IgD-negative memory B cell (primary cell): ENCODE measurements at regions not wholly inside any gene's neighbourhood (a gene's known extent, or its start where the extent isn't known, plus 50 kb on each side); places are given as distances from the start of the nearest gene placed in this dataset.

Experiments used
- H3K27ac Mint-ChIP-seq, 3 donors: one replicate each; pipeline ENCODE4 v1.8.0; 2020 to 2022; ENCODE audit warnings: mild to moderate bottlenecking in 3 of 3, mixed read lengths in 3 of 3, moderate library complexity in 1 of 3
- H3K27me3 Mint-ChIP-seq: one replicate; pipeline ENCODE4 v1.8.0; 2021; ENCODE audit warnings: mixed read lengths
- H3K36me3 Mint-ChIP-seq: one replicate; pipeline ENCODE4 v1.8.0; 2020; ENCODE audit warnings: mild to moderate bottlenecking, mixed read lengths
- H3K4me1 Mint-ChIP-seq, 3 donors: one replicate each; pipeline ENCODE4 v1.8.0; 2020 to 2022; ENCODE audit warnings: mixed read lengths in 3 of 3, mild to moderate bottlenecking in 1 of 3
- H3K4me3 Mint-ChIP-seq, 4 donors: one replicate each; pipeline ENCODE4 v1.8.0; 2020 to 2022; ENCODE audit warnings: mild to moderate bottlenecking in 4 of 4, mixed read lengths in 4 of 4, moderate library complexity in 3 of 4
- H3K9me3 Mint-ChIP-seq, 3 donors: one replicate each; pipeline ENCODE4 v1.8.0; 2020 to 2021; ENCODE audit warnings: mixed read lengths in 3 of 3, mild to moderate bottlenecking in 1 of 3

DNA sequence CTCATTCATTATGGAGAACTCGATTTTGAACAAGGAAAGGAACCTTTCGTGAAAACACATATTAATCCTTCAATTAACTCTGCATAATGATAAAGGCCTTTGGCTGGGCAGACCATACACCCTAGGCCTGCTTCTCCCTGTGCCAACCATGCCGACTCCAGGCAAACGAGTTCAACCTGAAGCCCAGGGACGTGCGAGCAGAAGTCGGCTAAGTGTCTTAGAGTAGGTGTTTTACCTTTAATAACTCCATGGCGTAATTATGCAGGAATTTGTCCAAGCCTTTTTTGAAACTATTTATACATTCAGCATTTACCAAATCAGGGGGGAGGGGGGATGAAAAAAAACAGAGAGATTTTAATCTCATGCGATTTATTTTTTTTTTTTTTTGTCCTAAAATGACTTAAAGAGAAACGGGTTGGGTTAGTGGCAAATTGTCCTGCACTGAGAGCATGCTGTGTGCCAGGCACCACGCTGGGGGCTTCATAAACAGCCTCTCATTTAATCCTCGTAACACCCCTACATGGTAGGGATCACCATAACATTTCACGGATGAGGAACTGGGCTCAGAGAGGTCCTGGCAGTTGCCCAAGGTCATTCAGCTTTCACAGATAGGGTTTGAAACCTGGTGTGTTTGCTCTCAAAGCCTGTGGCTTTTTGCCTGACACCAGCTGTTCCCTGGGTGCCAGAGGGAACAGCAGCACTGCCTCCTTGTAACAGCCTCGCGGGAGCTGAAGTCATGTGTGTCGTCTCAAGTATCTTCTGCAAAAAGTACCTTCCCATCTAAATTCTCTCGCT lies 423.9 kb downstream of the MN1 start:
- peaks cover 0 to 5% (median 4%) of the 10 kb centered on the region in 3 donors for H3K9me3 Mint-ChIP-seq
- H3K4me1 Mint-ChIP-seq, result peaks cover 0 to 1% (median 0%) of the 10 kb centered on the region in 3 donors
- H3K27me3 Mint-ChIP-seq, result no peaks in the 10 kb centered on the region
- no peaks in the 10 kb centered on the region for H3K36me3 Mint-ChIP-seq
- H3K4me3 Mint-ChIP-seq, result no peak overlapping the region
- no peak overlapping the region for H3K27ac Mint-ChIP-seq

DNA sequence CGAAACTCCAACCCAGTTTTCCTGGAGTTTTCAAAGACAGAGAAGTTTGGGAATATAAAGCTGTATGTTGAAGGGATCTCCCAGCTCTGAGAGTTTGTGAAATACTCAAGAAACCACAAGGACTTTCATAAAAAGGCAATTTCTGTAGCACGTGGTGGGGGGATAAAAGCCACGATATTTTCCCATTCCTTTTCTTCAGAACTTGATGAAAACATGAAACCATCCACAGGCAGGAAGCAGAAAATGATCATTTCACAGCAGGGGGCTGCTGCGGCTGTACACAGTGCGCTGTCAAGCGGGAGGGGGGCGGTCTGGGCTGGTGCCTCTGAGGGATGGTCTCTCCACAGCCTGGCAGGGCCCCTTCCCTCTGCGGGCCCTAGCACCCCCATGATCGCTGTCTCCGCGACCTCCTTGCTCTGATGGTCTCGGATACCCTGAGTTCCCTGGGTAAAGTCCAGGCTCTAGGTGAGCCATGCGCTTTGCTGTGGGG lies 423.2 kb downstream of the MN1 start:
- no peaks in the 10 kb centered on the region for H3K27me3 Mint-ChIP-seq
- no peaks in the 10 kb centered on the region for H3K4me1 Mint-ChIP-seq
- peaks cover 0 to 5% (median 4%) of the 10 kb centered on the region in 3 donors for H3K9me3 Mint-ChIP-seq
- H3K27ac Mint-ChIP-seq, result no peak overlapping the region
- H3K4me3 Mint-ChIP-seq, result no peak overlapping the region
- no peaks in the 10 kb centered on the region for H3K36me3 Mint-ChIP-seq

DNA sequence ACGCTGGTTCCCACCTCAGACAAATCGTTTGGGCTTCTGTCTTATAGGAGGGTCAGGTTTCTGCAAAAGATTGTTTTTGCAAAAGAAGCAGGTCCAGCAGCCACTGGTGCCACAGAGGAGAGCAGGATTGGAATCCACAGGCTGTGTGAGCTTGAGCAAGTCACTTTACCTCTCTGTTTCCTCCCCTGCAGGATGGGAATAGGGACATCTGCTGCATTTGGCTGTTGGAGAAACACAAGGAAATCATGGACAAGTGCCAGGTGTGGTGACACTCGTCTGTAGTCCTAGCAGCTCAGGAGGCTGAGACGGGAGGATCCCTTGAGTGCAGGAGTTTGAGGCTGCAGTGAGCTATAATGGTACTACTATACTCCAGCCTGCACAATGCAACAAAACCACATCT lies 422.6 kb downstream of the MN1 start:
- no peak overlapping the region for H3K4me3 Mint-ChIP-seq
- no peaks in the 10 kb centered on the region for H3K4me1 Mint-ChIP-seq
- no peaks in the 10 kb centered on the region for H3K27me3 Mint-ChIP-seq
- H3K9me3 Mint-ChIP-seq, result peaks cover 0 to 5% (median 5%) of the 10 kb centered on the region in 3 donors
- no peaks in the 10 kb centered on the region for H3K36me3 Mint-ChIP-seq
- H3K27ac Mint-ChIP-seq, result no peak overlapping the region

DNA sequence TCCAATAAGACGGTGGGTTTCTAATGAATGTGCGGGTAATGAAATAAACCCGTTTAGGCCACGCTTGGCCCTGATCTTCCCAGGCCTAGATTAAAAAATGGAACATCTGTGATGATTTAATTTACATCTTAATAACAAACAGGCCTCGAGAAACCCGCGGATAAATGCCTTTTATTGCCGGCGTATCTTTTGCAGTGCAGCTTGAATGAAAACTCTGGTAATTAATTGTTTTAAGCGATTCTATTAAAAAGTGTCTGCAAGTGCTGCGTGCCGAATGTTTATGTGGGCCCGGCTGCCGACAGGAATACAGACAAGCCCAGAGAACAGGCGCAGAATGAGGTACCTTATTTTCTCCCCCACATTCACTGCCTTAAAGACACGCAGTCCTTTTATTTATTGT lies 420.7 kb downstream of the MN1 start:
- no peak overlapping the region for H3K4me3 Mint-ChIP-seq
- H3K27ac Mint-ChIP-seq, result no peak overlapping the region
- no peaks in the 10 kb centered on the region for H3K36me3 Mint-ChIP-seq
- no peaks in the 10 kb centered on the region for H3K27me3 Mint-ChIP-seq
- no peaks in the 10 kb centered on the region for H3K4me1 Mint-ChIP-seq
- peaks cover 0 to 1% (median 0%) of the 10 kb centered on the region in 3 donors for H3K9me3 Mint-ChIP-seq

DNA sequence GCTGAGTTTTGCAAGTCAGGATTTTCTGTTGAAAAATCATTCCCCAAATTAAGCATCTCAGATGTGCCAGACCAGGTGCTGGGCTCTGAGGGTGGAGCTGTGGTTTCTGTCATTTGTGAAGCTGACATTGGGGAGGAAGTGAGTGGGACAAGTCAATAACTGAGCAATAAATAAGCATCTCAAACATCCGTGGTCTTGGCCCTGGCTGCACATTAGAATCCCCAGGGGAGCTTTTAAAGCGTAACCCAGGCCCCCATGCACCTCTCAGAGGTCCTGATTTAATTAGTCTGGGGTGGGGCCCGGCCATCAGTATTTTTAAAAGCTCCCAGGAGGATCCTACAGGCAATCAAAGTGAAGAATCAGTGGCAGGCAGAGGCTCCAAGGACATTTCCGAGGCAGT lies 420.0 kb downstream of the MN1 start:
- H3K4me1 Mint-ChIP-seq, result no peaks in the 10 kb centered on the region
- no peak overlapping the region for H3K27ac Mint-ChIP-seq
- H3K4me3 Mint-ChIP-seq, result no peak overlapping the region
- H3K9me3 Mint-ChIP-seq, result peaks cover 0 to 1% (median 0%) of the 10 kb centered on the region in 3 donors
- no peaks in the 10 kb centered on the region for H3K36me3 Mint-ChIP-seq
- no peaks in the 10 kb centered on the region for H3K27me3 Mint-ChIP-seq

DNA sequence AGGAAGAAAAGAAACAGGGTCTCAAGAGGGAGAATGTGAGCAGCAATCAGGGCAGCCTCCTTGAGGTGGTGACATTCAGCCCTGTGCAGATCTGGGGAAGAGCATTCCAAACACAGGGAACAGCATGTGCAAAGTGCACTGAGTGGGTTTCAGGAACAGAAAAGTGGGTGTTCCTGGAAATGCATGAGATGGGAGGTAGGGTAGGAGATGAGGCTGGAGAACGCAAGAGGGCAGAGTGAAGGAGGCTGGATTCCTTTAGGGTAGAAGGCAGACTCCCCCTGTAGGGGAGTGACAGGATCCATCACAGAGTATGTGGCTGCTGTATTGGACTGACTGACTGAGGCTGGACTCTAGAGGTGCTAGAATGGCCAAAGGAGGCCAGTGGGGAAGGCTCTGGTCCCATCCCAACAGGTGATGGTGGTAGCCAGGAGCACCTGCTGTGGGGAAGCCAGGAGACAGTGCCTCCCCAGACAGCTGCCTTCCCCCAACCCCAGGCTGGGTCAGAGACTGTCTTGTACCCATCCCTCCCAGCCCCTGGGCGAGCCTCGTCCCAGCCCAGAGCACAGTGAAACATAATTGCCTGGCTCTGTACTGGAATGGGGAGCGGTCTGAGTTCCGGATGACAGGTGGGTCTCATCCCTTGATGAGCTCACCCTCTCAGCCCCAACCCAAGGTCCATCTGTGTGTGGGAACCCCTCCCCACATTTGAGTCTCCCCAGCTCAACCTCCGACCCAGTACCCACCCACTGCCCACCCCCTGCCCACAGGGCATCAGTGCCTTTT lies 419.4 kb downstream of the MN1 start:
- H3K4me1 Mint-ChIP-seq, result no peaks in the 10 kb centered on the region
- H3K36me3 Mint-ChIP-seq, result no peaks in the 10 kb centered on the region
- H3K27ac Mint-ChIP-seq, result no peak overlapping the region
- no peaks in the 10 kb centered on the region for H3K27me3 Mint-ChIP-seq
- H3K9me3 Mint-ChIP-seq, result peaks cover 0 to 1% (median 0%) of the 10 kb centered on the region in 3 donors
- no peak overlapping the region for H3K4me3 Mint-ChIP-seq

DNA sequence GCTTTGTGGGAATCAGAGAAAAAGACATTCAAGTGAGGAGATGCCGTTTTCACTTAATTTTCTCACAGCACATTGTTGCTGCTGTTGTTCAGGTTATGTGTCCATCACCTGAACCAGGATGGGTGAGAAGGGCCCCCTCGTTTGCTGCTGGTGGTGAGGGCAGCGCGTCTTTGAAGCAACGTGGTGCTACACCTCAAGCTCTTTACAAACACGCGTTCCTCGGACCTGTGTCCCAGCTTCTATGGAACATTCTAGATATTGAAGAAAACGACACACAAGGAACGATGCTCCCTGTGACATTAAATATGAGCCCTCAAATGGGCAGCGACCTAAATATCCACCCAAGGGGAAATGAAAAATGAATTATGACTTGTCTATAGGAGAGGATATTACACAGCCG lies 418.6 kb downstream of the MN1 start:
- Mint-ChIP-seq H3K4me1 (no peaks in the 10 kb centered on the region), H3K9me3 (peaks cover 0 to 1% (median 0%) of the 10 kb centered on the region in 3 donors), H3K36me3 (no peaks in the 10 kb centered on the region), H3K27ac (no peak overlapping the region), H3K4me3 (no peak overlapping the region), H3K27me3 (no peaks in the 10 kb centered on the region)

DNA sequence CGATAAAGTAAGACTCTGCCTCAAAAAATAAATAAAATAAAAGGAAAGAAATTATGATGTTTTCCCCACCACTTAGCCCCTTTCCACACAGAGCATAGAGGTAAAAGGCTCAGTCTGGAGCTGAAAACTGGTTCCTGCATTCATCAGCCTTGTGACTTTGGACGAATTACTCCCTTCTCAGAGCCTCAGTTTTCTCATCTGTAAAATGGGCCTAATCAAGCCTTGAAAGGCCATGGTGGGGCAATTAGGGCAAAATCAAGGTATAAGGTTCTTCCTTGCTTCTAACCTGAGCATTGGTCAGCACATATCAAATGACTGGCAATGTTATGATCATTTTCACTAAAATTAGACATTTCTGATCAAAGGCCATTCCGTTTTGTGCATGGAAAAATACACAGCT lies 417.7 kb downstream of the MN1 start:
- Mint-ChIP-seq H3K4me1 (no peaks in the 10 kb centered on the region), H3K4me3 (no peak overlapping the region), H3K27me3 (no peaks in the 10 kb centered on the region), H3K27ac (no peak overlapping the region), H3K9me3 (peaks cover 0 to 1% (median 0%) of the 10 kb centered on the region in 3 donors), H3K36me3 (no peaks in the 10 kb centered on the region)

DNA sequence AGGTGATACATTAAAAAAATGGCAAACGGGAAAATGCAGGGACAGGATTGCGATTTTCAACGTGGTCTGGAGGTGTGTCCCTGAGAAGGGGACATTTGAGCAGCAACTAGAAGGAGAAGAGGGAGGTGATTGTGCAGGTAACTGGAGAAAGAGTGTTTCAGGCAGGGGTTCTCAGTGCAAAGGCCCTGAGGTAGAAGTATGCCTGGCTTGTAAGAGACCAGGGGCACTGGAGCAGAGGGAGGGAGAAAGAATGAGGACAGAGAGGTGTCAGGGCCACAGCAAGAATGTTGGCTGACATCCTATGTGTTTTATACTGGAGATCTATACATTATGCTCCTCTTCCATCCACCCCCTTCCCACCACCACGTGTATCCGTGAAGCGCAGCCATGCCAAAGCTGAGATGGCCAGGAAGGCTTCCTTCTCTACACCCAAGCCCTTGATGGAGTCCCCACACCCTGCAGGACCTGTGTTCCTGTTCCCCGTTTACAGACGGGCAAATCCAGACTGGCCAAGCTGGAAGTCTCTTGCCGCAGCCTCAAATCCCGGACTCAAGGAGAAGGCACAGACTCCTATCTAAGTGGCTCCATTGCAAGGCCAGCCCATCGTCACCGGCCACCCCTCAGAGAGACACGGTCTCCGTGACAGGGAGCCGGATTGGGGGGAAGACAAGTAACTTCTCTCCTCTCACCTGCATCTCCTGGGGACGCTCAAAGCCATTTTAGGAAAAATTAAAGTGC lies 416.1 kb downstream of the MN1 start:
- Mint-ChIP-seq H3K36me3 (no peaks in the 10 kb centered on the region), H3K4me3 (no peak overlapping the region), H3K27me3 (no peaks in the 10 kb centered on the region), H3K4me1 (no peaks in the 10 kb centered on the region), H3K27ac (no peak overlapping the region), H3K9me3 (peaks cover 0 to 1% (median 0%) of the 10 kb centered on the region in 3 donors)

DNA sequence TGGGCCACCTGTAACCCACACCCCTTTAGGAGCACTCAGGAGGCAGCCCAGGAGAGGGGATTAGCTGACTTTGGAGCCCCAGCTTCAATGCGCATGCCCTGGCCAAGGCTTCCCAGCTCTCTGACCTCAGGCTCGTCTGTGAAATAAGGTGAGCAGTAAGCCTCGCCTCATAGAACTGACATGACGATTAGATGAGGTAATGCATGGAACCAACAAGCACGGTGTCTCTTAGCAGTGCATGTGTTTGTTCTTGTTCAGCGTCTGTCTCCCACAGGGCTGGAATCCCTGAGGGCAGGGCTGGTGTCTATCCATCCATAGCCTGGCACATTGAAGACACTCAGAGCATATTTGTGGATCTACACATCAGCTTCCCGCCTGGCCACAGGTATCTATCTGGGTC lies 415.4 kb downstream of the MN1 start:
- Mint-ChIP-seq H3K27me3 (no peaks in the 10 kb centered on the region), H3K9me3 (peaks cover 0 to 1% (median 0%) of the 10 kb centered on the region in 3 donors), H3K27ac (no peak overlapping the region), H3K36me3 (no peaks in the 10 kb centered on the region), H3K4me3 (no peak overlapping the region), H3K4me1 (no peaks in the 10 kb centered on the region)

DNA sequence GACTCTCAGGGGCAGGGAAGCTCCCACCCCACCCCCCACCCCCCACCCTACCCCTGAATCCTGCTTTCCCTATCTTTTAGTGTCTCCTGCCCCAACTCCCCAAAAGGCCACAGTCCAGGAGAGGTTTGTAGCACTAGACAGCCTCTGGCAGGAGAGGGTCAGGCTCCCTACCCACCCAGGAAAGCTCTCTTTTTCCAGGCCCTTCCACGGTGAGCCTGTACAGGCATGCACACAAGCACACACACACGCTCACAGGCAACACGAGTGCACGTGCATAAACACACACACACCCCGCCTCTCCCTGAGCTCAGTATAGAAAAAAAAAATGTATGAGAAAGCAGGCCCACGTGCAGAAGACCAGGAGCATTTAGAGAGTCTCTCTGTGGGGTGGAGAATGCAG lies 414.0 kb downstream of the MN1 start:
- Mint-ChIP-seq H3K27ac (no peak overlapping the region), H3K9me3 (peaks cover 0 to 1% (median 0%) of the 10 kb centered on the region in 3 donors), H3K4me1 (no peaks in the 10 kb centered on the region), H3K27me3 (no peaks in the 10 kb centered on the region), H3K4me3 (no peak overlapping the region), H3K36me3 (no peaks in the 10 kb centered on the region)

DNA sequence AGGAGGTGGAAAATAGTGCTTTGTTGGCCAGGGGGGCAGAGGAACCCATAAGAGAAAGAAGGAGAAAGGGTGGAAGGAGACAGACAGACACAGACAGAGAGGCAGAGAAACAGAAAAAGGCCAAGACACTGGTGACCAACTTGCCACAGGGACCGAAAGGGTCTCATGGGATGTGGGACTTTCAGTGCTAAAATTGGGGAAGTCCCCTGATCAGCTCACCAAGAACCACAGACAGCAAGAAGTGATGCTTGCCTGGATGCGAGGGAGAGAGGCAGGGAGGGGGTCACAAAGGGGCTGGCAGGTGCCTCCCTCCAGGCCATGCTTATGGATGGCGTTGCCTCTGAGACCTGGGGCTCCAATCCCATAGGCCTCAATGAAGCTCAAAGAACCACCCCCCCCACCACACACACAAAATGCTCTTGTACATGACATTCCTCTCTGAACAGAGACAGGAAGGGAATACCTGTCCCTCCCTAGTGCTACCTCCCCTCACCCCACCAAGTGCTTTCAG lies 413.4 kb downstream of the MN1 start:
- Mint-ChIP-seq H3K4me3 (no peak overlapping the region), H3K9me3 (peaks cover 0 to 4% (median 0%) of the 10 kb centered on the region in 3 donors), H3K27ac (no peak overlapping the region), H3K4me1 (no peaks in the 10 kb centered on the region), H3K27me3 (no peaks in the 10 kb centered on the region), H3K36me3 (no peaks in the 10 kb centered on the region)

DNA sequence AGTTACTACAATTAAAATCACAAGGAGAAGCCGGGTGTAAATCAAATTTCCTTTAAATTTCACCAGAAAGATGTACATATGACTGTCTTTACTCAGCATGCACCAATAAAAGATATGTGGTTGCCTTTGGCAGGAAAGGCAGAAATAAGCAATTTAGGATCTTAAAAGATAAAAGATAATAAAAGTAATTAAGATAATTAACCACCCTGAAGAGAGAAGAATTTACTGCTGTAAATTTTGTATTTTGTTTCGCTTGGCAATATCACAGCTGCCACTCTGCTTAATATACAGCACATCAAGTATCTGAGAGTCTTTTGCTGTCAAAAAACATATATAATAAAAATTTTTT lies 411.9 kb downstream of the MN1 start:
- H3K9me3 Mint-ChIP-seq, result peaks cover 0 to 3% (median 1%) of the 10 kb centered on the region in 3 donors
- H3K4me1 Mint-ChIP-seq, result no peaks in the 10 kb centered on the region
- no peak overlapping the region for H3K27ac Mint-ChIP-seq
- no peaks in the 10 kb centered on the region for H3K36me3 Mint-ChIP-seq
- no peak overlapping the region for H3K4me3 Mint-ChIP-seq
- H3K27me3 Mint-ChIP-seq, result no peaks in the 10 kb centered on the region

DNA sequence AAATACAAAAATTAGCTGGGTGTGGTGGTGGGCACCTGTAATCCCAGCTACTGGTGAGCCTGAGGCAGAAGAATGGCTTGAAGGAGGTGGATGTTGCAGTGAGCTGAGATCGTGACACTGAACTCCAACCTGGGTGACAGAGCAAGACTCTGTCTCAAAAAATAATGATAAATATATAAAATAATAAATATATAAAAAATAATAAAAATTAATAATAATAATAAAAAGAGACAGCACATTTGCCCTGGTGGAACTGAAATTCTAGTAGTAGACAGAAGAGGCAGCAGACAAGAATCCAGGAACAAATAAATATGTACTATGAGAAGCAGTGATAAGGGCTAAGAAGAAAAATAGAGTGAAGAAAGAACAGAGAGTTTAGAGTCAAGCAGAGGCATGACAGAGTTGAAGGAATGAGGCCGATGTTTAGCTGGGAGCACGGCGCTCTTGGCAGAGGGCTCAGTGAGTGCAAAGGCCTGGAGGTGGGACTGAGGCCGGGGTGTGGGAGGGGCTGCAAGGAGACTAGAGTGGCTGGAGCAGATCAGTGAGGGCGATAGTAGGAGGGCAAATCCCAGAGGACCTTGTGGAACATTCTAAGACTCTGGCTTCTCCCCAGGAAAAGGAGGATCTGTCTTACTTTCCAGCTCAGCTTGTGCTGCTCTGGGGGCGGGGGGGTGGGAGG lies 410.3 kb downstream of the MN1 start:
- no peak overlapping the region for H3K4me3 Mint-ChIP-seq
- no peaks in the 10 kb centered on the region for H3K36me3 Mint-ChIP-seq
- H3K27ac Mint-ChIP-seq, result no peak overlapping the region
- H3K9me3 Mint-ChIP-seq, result peaks cover 0 to 3% (median 2%) of the 10 kb centered on the region in 3 donors
- H3K27me3 Mint-ChIP-seq, result no peaks in the 10 kb centered on the region
- no peaks in the 10 kb centered on the region for H3K4me1 Mint-ChIP-seq
